HG02642 (cell line): ENCODE measurements at regions not wholly inside any gene's neighbourhood (a gene's known extent, or its start where the extent isn't known, plus 50 kb on each side); places are given as distances from the start of the nearest gene placed in this dataset.

ENCODE experiments used
- ATAC-seq: cut with Tn5 transposase; IDR thresholded peaks from one replicate; pipeline ENCODE4 v1.9.1; 2021; ENCODE audit warnings: mild to moderate bottlenecking; ENCODE audit not compliant: unreplicated experiment, poor library complexity

GRCh38 chr4:112885897-112886296 lies 163.6 kb upstream of the ANK2 start:
- ATAC-seq: no peak

- no peak for ATAC-seq
Measured at GRCh38 chr4:112888622-112889021, 160.8 kb upstream of the ANK2 start.

DNA sequence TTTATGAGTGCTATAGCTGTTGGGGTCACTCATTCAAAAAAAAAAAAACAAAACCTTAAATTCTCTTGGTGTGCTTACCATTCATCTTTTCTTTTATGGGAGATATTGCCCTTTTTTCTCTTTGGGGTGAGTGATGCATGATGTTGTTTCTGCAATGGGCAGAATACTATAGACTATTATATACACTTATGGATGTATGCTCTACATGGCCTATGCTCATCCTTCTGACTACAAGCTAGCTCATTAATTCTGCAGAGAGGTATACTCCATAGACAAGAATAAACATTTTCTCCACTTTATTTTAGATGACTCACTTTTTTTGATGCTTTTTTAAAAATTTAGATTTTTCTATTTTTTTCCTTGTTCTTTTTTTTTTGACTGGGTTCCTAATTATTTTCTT lies 160.3 kb upstream of the ANK2 start:
- no peak for ATAC-seq

DNA sequence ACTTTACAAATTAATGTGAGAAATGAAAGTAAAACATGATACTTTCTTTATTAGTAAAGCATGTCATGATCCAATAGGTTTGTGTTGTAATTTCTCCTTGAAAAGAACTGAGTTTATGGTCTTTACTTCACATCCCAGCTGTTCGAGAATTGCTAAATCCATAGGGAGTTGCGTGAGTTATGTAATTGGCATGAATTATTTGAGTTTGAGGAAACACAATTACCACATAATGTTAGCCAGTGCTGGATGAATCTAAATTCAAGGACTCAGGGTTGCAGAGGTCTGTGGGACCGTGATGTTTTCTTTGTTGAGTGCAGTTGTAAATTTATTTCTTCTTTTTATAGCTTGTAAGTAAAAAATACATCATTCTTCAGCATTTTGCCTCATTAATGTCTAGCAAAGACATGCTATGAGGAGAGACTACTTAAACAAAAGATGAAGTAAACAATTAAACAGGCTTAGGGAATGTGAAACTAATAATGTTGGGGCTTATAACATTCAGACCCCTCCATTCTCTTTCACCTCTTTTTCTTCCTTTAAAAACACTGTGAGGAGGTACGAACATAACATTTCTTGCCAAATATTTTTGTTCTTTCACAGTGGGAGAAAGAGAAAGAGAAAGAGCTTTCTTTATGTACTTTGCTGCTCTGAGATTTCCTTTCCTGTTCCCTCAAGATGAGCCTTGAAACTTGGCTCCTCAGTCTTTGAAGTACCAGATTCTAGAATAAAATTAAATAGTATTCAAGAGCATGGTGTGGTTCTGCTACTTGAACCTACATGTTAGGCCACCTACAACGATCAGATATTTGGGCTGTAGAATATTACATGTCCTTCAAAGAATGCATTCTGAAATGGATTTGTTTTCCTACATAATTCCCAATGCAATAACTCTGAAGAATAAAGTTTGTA lies 159.6 kb upstream of the ANK2 start:
- ATAC-seq: no peak

DNA sequence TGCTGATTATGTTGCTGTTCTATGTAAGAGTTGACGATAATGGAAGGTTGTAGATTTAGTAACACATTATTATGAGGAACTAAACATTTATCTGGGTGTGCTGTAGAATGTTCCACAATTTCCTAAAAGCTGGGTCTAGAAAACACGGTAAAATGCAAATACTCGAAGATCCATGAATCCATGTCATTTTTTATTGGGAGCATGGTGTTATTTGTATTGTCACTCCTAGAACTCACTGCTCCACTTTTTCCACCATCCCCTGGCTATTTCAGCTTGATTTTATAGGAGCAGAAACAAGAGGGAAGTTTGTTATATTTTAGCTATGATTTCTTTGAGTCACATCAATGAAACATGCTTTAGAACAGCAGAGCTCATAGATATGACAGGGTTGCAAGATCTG lies 155.0 kb upstream of the ANK2 start:
- ATAC-seq: no peak

- no peak for ATAC-seq
Measured at GRCh38 chr4:112894951-112895350, 154.5 kb upstream of the ANK2 start.

GRCh38 chr4:112895811-112896608 lies 153.4 kb upstream of the ANK2 start:
- ATAC-seq: peak; percentile 68

- no peak for ATAC-seq
Measured at GRCh38 chr4:112896609-112897190, 152.8 kb upstream of the ANK2 start.

GRCh38 chr4:112897543-112897942 lies 151.9 kb upstream of the ANK2 start:
- ATAC-seq: no peak

DNA sequence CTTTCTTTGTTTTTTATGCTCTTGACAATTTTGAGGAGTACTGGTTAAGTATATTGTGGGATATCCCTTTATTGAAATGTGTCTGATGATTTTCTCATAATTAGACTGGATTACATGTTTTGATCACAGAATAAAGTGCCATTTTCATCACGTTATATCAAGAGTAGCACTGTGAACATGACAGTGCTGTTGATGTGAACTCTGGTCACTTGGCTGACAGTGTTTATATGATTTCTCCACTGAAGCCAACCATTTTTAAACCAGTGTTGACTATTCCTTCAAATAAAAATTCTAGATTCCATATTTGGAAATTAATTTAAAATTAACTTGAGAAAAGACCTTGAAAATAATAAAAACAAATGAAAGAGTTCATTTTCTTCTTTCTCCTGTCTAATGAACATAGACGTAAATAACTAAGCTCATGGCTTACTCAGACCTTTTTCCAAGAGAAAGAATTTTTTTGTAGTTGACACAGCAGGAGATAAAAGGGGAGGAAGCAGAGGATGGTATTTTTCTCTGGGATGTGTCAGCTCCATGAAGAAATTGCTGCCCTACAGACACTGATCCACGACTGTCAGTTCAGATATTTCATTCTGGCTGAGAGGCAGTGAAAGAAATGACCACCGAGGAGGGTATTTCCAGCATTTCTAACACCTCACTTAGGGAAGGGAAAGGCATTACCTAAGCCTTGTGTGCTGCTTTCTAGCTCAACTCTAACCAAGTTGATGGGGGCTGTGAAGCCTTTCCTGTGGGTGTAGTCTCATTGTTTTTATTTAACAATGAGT lies 150.9 kb upstream of the ANK2 start:
- no peak for ATAC-seq

DNA sequence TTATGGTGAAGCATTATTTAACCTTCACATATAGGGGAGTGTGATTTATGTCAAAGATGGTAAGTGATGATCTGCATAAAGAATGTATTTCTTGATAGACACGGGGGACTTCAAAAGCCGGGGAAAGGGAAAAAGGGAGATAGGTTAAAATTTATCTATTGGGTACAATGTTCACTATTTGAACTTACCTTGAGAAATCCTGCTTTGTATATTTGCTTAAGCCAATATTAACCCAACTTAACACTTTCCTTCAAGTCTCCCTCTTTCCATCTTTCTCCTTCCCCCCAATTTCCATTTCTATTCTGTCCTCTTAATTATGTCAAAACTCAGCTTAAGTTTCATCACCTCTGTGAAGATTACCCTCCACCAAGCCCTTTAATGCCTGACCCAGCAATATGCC lies 149.0 kb upstream of the ANK2 start:
- ATAC-seq: no peak

DNA sequence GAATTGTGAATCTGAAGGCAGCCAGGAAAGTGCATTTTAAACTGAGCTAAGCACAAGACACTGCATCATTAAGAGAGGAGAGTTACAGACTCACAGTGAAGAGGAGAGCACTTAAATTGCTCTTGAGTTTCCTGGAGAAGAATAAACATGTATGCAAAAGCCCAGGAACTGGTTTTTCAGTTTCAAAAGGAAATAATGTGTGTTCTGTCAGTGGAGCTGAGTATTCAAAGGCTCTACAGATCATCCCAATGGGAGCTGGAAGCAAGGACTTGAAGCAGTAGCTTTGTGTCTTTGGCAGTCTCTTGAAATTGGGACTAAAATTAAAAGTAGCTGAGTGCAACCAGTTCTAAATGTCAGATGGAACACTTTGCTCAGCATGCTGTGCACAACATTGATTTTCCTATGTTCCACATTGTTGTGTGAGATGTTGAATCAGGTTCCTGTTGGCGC lies 147.5 kb upstream of the ANK2 start:
- ATAC-seq: no peak

DNA sequence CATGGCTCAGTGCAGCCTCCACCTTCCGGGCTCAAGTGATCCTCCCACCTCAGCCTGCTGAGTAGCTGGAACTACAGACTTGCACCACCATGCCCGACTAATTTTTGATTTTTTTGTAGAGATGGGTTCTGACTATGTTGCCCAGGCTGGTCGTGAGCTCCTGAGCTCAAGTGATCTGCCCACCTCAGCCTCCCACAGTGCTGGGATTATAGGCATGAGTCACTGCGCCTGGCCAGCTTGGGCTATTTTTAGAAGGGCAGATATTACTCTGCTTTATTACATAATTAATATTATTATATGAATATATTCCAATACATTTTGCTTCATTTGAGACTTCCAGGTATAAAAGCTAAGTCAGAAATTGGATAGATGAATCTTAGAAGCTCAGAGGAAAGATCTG lies 143.7 kb upstream of the ANK2 start:
- ATAC-seq: no peak

DNA sequence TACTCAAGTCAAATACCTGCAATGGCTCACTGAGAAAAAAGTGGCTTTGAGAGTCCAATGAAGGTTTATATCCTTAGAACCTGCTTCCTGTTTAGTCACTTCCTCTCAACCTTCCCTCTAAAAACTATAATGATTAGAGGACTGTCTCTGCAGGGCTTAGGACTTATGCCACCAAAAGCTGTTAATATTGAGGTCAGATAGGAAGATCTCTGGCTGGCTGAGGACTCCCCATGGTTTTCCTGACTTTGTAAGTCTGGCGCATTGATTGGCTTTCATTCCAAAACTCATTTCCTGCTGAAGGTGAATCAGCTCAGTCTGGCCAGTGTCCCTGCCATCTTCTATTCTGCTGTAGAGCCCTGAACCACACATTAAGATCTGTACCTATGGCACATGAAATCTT lies 140.9 kb upstream of the ANK2 start:
- ATAC-seq: no peak

GRCh38 chr4:112910109-112910736 lies 139.2 kb upstream of the ANK2 start:
- peak; percentile 51 for ATAC-seq

- no peak for ATAC-seq
Measured at GRCh38 chr4:112916868-112917267, 132.6 kb upstream of the ANK2 start.

GRCh38 chr4:112923516-112923915 lies 125.9 kb upstream of the ANK2 start:
- ATAC-seq: no peak

- no peak for ATAC-seq
Measured at GRCh38 chr4:112926819-112927218, 122.6 kb upstream of the ANK2 start.

DNA sequence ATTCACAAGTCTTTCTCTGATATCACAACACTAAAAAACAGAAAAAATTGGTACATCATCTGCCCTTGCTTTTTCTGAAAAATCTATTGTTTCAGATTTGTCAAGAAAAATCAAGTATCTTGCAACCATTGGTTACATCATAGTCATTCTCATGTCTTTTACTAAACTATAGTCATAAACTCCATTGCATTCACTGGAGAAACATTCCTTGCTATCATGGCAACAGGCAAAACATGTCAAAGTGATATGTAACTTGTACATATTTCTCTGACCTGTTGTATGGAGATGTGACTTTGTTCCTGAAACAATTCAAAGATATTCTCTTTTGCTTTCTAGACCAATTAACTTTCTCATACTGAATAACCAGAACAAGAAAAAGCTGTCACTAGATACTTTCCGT lies 121.9 kb upstream of the ANK2 start:
- no peak for ATAC-seq

DNA sequence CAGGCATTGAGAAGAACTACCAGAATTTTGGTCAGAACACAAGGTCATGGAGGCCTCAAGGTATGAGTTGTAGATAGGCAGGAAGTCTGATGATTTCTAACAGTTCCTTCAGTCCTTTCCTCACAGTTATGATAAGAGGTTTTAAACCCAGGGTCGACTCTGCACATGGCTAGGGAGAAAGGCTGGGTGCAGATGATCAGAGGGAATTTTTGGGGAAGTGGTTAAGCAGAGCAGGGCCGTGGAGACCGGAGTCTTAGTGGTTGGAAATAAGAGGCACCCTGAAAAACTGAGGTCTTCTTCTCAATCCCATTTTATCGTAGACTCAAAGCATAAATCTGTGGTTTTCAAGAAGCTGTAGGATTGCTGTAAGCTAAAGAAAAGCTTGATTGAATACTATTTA lies 118.5 kb upstream of the ANK2 start:
- ATAC-seq: no peak
